Astrocyte (in vitro differentiated cells and primary cell): ENCODE measurements at regions not wholly inside any gene's neighbourhood (a gene's known extent, or its start where the extent isn't known, plus 50 kb on each side); places are given as distances from the start of the nearest gene placed in this dataset.

Source experiments
- DNase-seq: peaks from one replicate; pipeline ENCODE4 v3.0.0-alpha.2; 2010; ENCODE audit warnings: low read depth
- FAIRE-seq: peaks from 2 replicates; lab custom pipeline; 2011; peaks lifted over from hg19 to GRCh38; lab: Jason Lieb, UNC
- H2AFZ ChIP-seq: 2 replicates; pipeline ENCODE4 v1.6.0; 2012; ENCODE audit warnings: low read depth, low read length, inconsistent platforms
- H3K27ac ChIP-seq: 2 replicates; pipeline ENCODE4 v1.5.1; 2011; ENCODE audit warnings: low read depth, low read length, inconsistent platforms
- H3K27me3 ChIP-seq: 2 replicates; pipeline ENCODE4 v1.6.0; 2011; ENCODE audit warnings: low read length, inconsistent platforms; ENCODE audit not compliant: insufficient read depth
- H3K36me3 ChIP-seq: 2 replicates; pipeline ENCODE4 v1.5.1; 2011; ENCODE audit warnings: low read length, inconsistent platforms; ENCODE audit not compliant: insufficient read depth
- H3K4me1 ChIP-seq: 2 replicates; pipeline ENCODE4 v1.5.1; 2011; ENCODE audit warnings: low read length, inconsistent platforms; ENCODE audit not compliant: insufficient read depth
- H3K4me2 ChIP-seq: 2 replicates; pipeline ENCODE4 v1.6.0; 2012; ENCODE audit warnings: low read length, inconsistent platforms
- H3K4me3 ChIP-seq: 2 replicates; pipeline ENCODE4 v1.5.1; 2011; ENCODE audit warnings: low read depth, mild to moderate bottlenecking, low read length, inconsistent platforms; ENCODE audit not compliant: insufficient read depth
- H3K79me2 ChIP-seq: 2 replicates; pipeline ENCODE4 v1.6.0; 2012; ENCODE audit warnings: mild to moderate bottlenecking, low read length, inconsistent platforms; ENCODE audit not compliant: insufficient read depth
- H3K9ac ChIP-seq: 2 replicates; pipeline ENCODE4 v1.6.0; 2012; ENCODE audit warnings: mild to moderate bottlenecking, low read length, inconsistent platforms
- H3K9me3 ChIP-seq: 2 replicates; pipeline ENCODE4 v1.5.1; 2012; ENCODE audit warnings: low read depth, mild to moderate bottlenecking, low read length, inconsistent platforms; ENCODE audit not compliant: insufficient read depth
- H4K20me1 ChIP-seq: 2 replicates; pipeline ENCODE4 v1.6.0; 2012; ENCODE audit warnings: low read length, inconsistent platforms; ENCODE audit not compliant: insufficient read depth
- H3K27ac Mint-ChIP-seq: one replicate; pipeline ENCODE4 v1.8.0; 2021; ENCODE audit warnings: mild to moderate bottlenecking, mixed read lengths; ENCODE audit not compliant: unreplicated experiment
- H3K27me3 Mint-ChIP-seq: one replicate; pipeline ENCODE4 v1.8.0; 2021; ENCODE audit warnings: low read depth, mixed read lengths; ENCODE audit not compliant: unreplicated experiment
- H3K36me3 Mint-ChIP-seq: one replicate; pipeline ENCODE4 v1.8.0; 2021; ENCODE audit warnings: low read depth, mixed read lengths; ENCODE audit not compliant: unreplicated experiment
- H3K4me1 Mint-ChIP-seq: one replicate; pipeline ENCODE4 v1.8.0; 2021; ENCODE audit warnings: low read depth, mixed read lengths; ENCODE audit not compliant: unreplicated experiment
- H3K4me3 Mint-ChIP-seq: one replicate; pipeline ENCODE4 v1.8.0; 2021; ENCODE audit warnings: mild to moderate bottlenecking, moderate library complexity, mixed read lengths; ENCODE audit not compliant: unreplicated experiment
- H3K9me3 Mint-ChIP-seq: one replicate; pipeline ENCODE4 v1.8.0; 2021; ENCODE audit warnings: mild to moderate bottlenecking, mixed read lengths; ENCODE audit not compliant: unreplicated experiment
- CTCF ChIP-seq: IDR thresholded peaks from 2 replicates; pipeline ENCODE4 v1.5.1; 2011; ENCODE audit warnings: low read depth, mild to moderate bottlenecking, inconsistent platforms, low read length, moderate library complexity; ENCODE audit not compliant: insufficient read depth
- EZH2 ChIP-seq: IDR thresholded peaks from 2 replicates; pipeline ENCODE4 v1.6.1; 2012; ENCODE audit warnings: mild to moderate bottlenecking, low read length, inconsistent platforms; ENCODE audit not compliant: insufficient read depth

DNA sequence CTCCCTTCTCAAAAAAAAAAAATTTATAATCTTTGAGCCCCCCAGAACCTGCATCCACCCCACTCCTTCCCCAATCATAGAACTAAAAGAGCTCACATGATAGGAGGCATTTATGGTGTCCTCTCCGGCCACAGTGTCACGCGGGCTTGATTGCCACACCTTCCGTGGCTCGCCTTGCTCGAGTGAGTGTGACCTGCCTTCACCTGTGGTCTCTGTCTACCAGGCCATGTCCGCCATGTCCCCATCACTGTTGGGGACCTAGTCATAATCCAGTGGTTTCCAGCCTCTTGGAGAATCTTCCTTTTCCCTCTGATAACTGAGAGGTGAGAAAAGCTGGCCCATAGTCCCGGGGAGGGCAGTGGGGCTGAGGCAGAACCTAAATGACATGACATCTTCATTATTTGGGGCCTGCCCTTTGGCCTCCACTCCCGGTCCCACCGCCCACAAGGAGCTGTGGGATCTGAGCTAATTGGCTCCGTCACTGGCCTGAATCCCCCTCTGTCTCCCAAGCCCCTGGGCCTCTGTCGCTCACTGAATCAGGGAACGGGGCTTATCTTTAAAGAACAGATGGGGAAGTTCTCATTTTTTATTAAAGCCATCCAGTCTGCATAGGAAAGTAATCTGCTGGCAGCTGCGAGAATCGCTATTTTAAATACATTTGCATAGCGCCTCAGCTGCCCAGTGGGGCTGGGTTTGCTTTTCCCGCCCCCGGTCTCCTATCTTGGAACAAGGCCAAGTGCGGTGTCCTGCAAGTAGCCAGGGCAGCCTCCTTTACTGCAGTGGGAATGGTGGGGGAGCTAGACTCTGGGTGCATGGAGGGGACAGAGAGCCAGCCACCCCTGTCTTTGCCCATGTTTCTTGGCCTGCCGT, 197.6 kb upstream of the PMEPA1 start:
- Histone ChIP-seq H3K4me1 (peaks cover 9% of the 10 kb centered on the region), H4K20me1 (no peaks in the 10 kb centered on the region), H3K9ac (no peak overlapping the region), H3K4me3 (no peak overlapping the region), H3K36me3 (no peaks in the 10 kb centered on the region), H3K27me3 (peaks cover 23% of the 10 kb centered on the region), H3K9me3 (no peaks in the 10 kb centered on the region), H3K4me2 (no peak overlapping the region), H3K79me2 (no peaks in the 10 kb centered on the region), H3K27ac (no peak overlapping the region), H2AFZ (no peak overlapping the region)
- no peak overlapping the region for H3K4me3 Mint-ChIP-seq
- DNase-seq: no peak
- no peak for FAIRE-seq
- H3K36me3 Mint-ChIP-seq: peaks cover 2% of the 10 kb centered on the region
- peaks cover 78% of the 10 kb centered on the region for H3K27me3 Mint-ChIP-seq
- no peak overlapping the region for H3K27ac Mint-ChIP-seq
- no peaks in the 10 kb centered on the region for H3K9me3 Mint-ChIP-seq
- TF ChIP-seq CTCF: no peak
- TF ChIP-seq EZH2: no peak
- peaks cover 13% of the 10 kb centered on the region for H3K4me1 Mint-ChIP-seq

GRCh38 chr20:57905448-57905847, 195.6 kb upstream of the PMEPA1 start:
- H3K9ac ChIP-seq: no peak overlapping the region
- no peak for TF ChIP-seq EZH2
- no peak for TF ChIP-seq CTCF
- peaks cover 15% of the 10 kb centered on the region for H3K4me1 ChIP-seq
- Mint-ChIP-seq H3K4me1 (peaks cover 18% of the 10 kb centered on the region), H3K36me3 (no peaks in the 10 kb centered on the region), H3K9me3 (no peaks in the 10 kb centered on the region), H3K27me3 (peaks cover 79% of the 10 kb centered on the region), H3K27ac (no peak overlapping the region), H3K4me3 (no peak overlapping the region)
- H3K79me2 ChIP-seq: no peaks in the 10 kb centered on the region
- no peaks in the 10 kb centered on the region for H4K20me1 ChIP-seq
- H3K36me3 ChIP-seq: no peaks in the 10 kb centered on the region
- DNase-seq (no peak), FAIRE-seq (no peak)
- H3K27ac ChIP-seq: no peak overlapping the region
- no peak overlapping the region for H2AFZ ChIP-seq
- no peak overlapping the region for H3K4me2 ChIP-seq
- no peaks in the 10 kb centered on the region for H3K9me3 ChIP-seq
- peaks cover 23% of the 10 kb centered on the region for H3K27me3 ChIP-seq
- no peak overlapping the region for H3K4me3 ChIP-seq
